ENCODE measurements at regions not wholly inside any gene's neighbourhood (a gene's known extent, or its start where the extent isn't known, plus 50 kb on each side); places are given as distances from the start of the nearest gene placed in this dataset.

DNA sequence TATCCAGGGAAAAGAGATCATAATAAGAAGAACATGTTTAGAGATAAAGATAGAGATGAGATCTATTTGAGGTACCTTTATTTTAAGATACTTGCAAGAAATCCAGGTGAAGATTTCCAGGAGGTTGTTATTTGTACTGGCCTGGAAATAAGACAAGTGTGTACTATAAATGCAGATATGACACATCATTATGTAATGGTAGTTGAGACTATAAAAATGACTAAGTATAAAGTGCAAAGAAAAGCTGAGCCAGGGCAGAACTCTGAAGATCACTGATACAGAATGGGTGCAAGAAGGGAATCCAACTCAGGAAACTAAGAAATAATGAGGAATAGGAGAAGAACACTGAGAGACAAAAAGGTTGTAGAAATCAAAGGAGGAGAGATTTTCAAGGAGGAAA is 378.2 kb upstream of the PBX1 start:
- Histone ChIP-seq H4K20me1 (ENCODE audit: insufficient read depth) (no peaks in the 10 kb centered on the region), H3K79me2 (replicated peaks; ENCODE audit: insufficient read depth, low read length) (no peaks in the 10 kb centered on the region), H3K9me2 (ENCODE audit: insufficient read depth, low read length) (no peaks in the 10 kb centered on the region), H2AFZ (ENCODE audit: low read depth, low read length) (no peak overlapping the region), H3K27me3 (ENCODE audit: insufficient read depth, low read depth, low read length) (no peaks in the 10 kb centered on the region), H3K36me3 (ENCODE audit: insufficient read depth, low read length) (no peaks in the 10 kb centered on the region), H3F3A (ENCODE audit: insufficient read depth, low read length, poor library complexity, severe bottlenecking) (no peaks in the 10 kb centered on the region), H3K4me3 (ENCODE audit: low read length) (no peak overlapping the region), H3K27ac (ENCODE audit: low read length) (no peak overlapping the region), H3K4me2 (ENCODE audit: low read length) (no peak overlapping the region), H3K9ac (ENCODE audit: low read length) (no peak overlapping the region), H3K9me3 (ENCODE audit: low read length) (no peaks in the 10 kb centered on the region)
- TF ChIP-seq, protein P1, sequence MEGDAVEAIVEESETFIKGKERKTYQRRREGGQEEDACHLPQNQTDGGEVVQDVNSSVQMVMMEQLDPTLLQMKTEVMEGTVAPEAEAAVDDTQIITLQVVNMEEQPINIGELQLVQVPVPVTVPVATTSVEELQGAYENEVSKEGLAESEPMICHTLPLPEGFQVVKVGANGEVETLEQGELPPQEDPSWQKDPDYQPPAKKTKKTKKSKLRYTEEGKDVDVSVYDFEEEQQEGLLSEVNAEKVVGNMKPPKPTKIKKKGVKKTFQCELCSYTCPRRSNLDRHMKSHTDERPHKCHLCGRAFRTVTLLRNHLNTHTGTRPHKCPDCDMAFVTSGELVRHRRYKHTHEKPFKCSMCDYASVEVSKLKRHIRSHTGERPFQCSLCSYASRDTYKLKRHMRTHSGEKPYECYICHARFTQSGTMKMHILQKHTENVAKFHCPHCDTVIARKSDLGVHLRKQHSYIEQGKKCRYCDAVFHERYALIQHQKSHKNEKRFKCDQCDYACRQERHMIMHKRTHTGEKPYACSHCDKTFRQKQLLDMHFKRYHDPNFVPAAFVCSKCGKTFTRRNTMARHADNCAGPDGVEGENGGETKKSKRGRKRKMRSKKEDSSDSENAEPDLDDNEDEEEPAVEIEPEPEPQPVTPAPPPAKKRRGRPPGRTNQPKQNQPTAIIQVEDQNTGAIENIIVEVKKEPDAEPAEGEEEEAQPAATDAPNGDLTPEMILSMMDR (IDR thresholded peaks at IDR 0.05; ENCODE audit: poor library complexity, severe bottlenecking): no peak
- TF ChIP-seq POLR2AphosphoS5 (IDR thresholded peaks at IDR 0.05) (no peak), RAD21 (conservative IDR thresholded peaks at IDR 0.05) (no peak)
- TF ChIP-seq, protein P2, sequence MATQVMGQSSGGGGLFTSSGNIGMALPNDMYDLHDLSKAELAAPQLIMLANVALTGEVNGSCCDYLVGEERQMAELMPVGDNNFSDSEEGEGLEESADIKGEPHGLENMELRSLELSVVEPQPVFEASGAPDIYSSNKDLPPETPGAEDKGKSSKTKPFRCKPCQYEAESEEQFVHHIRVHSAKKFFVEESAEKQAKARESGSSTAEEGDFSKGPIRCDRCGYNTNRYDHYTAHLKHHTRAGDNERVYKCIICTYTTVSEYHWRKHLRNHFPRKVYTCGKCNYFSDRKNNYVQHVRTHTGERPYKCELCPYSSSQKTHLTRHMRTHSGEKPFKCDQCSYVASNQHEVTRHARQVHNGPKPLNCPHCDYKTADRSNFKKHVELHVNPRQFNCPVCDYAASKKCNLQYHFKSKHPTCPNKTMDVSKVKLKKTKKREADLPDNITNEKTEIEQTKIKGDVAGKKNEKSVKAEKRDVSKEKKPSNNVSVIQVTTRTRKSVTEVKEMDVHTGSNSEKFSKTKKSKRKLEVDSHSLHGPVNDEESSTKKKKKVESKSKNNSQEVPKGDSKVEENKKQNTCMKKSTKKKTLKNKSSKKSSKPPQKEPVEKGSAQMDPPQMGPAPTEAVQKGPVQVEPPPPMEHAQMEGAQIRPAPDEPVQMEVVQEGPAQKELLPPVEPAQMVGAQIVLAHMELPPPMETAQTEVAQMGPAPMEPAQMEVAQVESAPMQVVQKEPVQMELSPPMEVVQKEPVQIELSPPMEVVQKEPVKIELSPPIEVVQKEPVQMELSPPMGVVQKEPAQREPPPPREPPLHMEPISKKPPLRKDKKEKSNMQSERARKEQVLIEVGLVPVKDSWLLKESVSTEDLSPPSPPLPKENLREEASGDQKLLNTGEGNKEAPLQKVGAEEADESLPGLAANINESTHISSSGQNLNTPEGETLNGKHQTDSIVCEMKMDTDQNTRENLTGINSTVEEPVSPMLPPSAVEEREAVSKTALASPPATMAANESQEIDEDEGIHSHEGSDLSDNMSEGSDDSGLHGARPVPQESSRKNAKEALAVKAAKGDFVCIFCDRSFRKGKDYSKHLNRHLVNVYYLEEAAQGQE (IDR thresholded peaks at IDR 0.05; ENCODE audit: borderline replicate concordance): no peak

DNA sequence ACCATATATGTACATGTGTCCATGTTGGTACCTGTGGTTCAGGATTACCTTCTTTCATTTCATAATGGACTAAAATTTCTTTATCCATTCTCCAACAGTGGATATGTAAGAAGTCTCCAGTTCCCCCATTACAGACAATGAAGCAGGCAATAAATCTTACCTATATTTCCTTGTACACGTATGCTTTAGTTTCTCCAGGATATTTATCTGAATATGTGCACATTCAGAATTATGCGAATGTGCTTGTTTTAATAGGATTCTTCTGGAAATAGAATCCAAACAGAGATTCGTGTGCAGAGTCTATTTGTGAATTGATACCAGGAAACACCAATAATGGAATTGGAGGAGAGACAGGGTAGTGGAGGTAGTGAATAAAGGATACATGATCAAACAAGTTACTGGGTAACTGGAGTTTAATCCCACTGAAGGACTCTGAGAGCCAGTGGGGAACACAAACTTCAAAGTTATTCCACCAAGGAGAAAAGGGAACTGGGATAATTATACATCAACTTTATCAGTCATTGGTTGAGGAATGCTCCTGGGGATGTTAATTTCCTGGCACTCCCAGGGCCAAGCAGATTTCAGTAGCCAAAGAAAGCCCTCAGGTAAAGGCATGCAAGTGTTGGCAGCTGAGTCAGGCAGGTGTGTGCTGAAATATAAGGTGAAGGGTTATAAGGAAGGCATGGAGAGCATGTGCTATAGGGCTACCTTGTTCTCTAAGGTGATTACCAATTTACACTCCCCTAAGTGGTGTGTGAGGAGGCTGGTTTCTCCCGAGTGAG is 374.9 kb upstream of the PBX1 start:
- TF ChIP-seq, protein P2 (IDR thresholded peaks at IDR 0.05; ENCODE audit: borderline replicate concordance): no peak
- TF ChIP-seq EZH2 (IDR thresholded peaks at IDR 0.05; ENCODE audit: borderline replicate concordance, insufficient read depth, low read length, poor library complexity, severe bottlenecking) (no peak), EP300 (conservative IDR thresholded peaks at IDR 0.05; ENCODE audit: poor library complexity, severe bottlenecking) (no peak), MXI1 (conservative IDR thresholded peaks at IDR 0.05; ENCODE audit: poor library complexity, severe bottlenecking) (no peak), POLR2AphosphoS5 (IDR thresholded peaks at IDR 0.05) (no peak), SMC3 (conservative IDR thresholded peaks at IDR 0.05; ENCODE audit: poor library complexity) (no peak), TAF1 (IDR thresholded peaks at IDR 0.05; ENCODE audit: low read depth) (no peak)
- TF ChIP-seq, protein P1 (IDR thresholded peaks at IDR 0.05; ENCODE audit: poor library complexity, severe bottlenecking): no peak
- Histone ChIP-seq H2AFZ (ENCODE audit: low read depth, low read length) (no peak overlapping the region), H3K9me2 (ENCODE audit: insufficient read depth, low read length) (no peaks in the 10 kb centered on the region), H3K4me3 (ENCODE audit: low read length) (no peak overlapping the region), H3K9me3 (ENCODE audit: low read length) (no peaks in the 10 kb centered on the region), H3K27ac (ENCODE audit: low read length) (no peak overlapping the region), H3K27me3 (ENCODE audit: insufficient read depth, low read depth, low read length) (no peaks in the 10 kb centered on the region), H3K9ac (ENCODE audit: low read length) (no peak overlapping the region), H3K79me2 (replicated peaks; ENCODE audit: insufficient read depth, low read length) (no peaks in the 10 kb centered on the region), H3F3A (ENCODE audit: insufficient read depth, low read length, poor library complexity, severe bottlenecking) (no peaks in the 10 kb centered on the region), H3K36me3 (ENCODE audit: insufficient read depth, low read length) (no peaks in the 10 kb centered on the region), H4K20me1 (ENCODE audit: insufficient read depth) (no peaks in the 10 kb centered on the region), H3K4me2 (ENCODE audit: low read length) (no peak overlapping the region)

All from neural cell (in vitro differentiated cells).